SK-MEL-5 (cell line): ENCODE measurements at regions not wholly inside any gene's neighbourhood (a gene's known extent, or its start where the extent isn't known, plus 50 kb on each side); places are given as distances from the start of the nearest gene placed in this dataset.
"Not testable (repeated sequence)": the region's sequence is repeated elsewhere in the genome, so short reads cannot be mapped to it uniquely, and the experiment has no call there.

Source experiments
- DNase-seq: peaks from one replicate; pipeline ENCODE4 v3.0.0-alpha.2; 2016; ENCODE audit warnings: low read depth, low spot score
- in situ Hi-C: cut with HindIII; loops from 2 replicates; pipeline ENCODE4 v1.10.0; 2016; ENCODE audit warnings: low sequenced_read_pairs, high pct_unique_total_duplicates, low pct_unique_long_range_greater_than_20kb

DNA sequence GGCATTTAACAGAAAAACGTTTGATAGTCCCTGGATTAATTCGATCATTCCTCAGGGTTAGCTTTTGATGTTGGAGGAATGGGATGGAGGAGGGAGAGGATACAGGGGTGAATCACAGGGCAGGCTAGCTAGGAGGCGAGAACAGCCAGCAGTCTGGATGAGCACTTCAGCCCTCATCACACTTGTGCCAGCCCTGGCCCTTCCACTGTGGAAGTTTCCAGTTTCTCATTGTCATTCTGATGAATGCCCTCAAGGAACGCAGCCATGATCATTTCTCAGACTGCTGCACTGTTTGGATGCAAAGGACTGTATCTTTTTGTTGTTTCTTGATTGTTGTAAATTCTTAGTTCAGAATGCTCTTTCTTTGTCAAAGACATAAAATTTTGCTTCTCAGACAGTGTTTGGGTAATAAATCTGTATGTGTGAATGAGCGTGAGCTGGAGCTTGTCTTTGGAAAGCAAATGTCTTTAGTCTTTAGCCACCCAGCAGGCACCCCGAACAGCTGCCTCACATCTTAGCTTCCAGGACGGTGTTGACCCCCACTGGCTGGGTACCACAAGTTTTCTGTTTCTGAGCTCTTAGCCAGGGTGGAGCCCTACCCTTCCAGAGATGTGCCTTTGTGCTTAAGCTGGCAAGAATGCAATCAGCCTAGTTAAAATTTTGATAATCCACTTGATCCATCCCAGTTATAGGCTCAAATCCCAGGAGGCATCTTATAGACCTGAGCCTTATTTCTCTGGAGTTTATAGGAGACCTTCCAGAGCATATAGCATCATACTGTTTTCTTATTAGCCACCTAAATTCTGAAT, 121.1 kb downstream of the PDCD6IP start:
- no peak for DNase-seq
- in situ Hi-C loops = no loop called here

DNA sequence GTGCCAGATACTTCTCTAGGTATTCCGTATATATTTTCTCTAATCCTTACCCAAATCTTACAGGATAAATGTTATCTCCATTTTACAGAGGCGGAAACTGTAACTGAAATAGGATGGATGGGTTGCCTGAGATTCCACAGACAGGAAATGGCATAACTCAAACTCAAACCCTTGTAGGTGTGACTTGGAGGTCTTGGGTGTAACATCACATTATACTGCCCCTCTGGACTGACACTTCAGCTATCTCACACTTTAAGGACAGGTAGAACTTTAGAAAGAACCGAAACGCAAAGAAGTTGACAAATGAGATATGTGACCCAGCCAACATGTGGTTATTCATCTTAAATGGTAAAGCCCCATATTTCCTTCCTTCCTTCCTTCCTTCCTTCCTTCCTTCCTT, 122.1 kb downstream of the PDCD6IP start:
- in situ Hi-C loops = no loop called here
- DNase-seq = no peak

DNA sequence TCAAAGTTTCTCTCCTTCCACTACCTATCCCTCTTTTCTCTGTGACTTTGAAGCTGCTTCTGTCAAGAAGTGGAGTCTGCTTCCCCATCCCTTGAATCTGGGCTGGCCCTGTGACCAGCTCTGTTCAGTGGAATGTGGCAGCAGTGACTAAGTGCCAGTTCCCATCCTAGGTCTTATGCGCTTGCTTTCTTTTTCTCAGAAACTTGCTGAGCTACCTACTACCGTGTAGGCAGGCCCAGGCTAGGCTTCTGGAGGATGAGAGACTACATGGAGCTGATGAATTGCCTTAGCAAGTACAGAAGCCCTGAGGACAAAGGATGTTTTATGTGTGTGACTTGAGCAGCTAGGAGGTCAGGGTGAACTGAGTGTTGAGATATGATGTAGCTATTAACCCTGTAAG, 123.2 kb downstream of the PDCD6IP start:
- in situ Hi-C loops = no loop called here
- no peak for DNase-seq

DNA sequence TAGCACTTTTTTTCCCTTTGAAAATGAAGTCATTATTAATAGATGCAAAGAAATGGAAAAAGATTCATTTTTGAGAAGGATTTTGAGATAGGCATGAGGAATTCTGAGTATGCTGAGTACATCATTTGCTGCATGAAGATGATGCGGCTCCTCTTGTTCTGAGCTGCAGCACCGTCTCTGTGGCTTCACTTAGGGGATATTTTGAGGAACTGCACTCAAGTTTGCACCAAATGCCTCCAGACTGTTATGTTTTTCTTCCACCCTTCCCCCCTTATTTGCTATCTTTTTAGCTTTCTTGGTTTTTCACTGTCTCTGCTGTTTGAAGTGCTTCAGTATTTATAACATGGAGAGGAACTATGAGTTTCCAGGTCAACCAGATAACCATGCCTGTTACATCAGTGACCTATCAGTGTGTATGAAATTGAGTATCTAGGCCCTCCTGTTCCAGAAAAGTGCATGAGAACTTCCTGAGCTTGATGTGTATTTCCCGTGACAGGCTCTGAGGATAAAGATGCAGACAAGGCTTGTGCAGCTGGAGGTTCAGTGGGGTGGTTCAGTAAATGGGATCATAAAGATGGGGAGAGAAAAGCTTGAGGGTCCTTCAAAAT, 128.7 kb downstream of the PDCD6IP start:
- DNase-seq = no peak
- in situ Hi-C loops = no loop called here

DNA sequence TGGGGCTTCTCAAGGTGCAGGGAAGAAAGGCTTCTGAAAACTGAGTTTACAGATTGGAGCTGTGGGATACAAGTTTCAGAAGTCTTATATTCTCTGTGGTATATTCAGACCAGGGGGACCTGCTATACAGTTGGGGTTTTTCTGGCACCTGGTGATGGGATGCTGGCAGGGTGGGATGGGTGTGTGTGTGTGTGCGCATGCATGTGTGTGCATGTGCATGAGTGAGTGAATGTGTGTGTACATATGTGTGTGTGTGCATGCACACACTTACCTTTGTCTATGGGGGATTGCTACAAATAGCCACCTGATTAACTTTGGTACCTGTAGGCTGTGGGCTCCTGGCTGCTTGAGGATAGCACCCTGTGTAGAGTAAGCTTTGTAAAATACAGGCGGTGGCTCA, 131.4 kb downstream of the PDCD6IP start:
- in situ Hi-C loops = no loop called here
- no peak for DNase-seq

DNA sequence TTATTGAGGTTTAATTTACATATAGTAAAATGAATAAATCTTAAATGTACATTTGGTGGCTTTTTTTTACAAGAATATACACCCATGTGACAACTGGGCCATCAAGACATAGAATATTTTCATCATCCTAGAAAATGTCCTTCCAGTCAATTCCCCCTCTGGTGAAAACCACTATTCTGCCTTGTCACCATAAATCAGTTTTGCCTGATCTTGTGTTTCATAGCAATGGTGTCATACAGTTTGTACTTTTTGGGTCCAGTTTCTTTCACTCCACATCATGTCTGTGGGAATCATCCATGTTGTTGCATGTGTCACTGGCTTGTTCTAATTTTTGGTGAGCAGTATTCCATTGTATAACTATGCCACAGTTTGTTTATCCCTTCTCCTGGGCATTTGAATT, 133.1 kb downstream of the PDCD6IP start:
- in situ Hi-C loops = no loop called here
- DNase-seq = no peak

DNA sequence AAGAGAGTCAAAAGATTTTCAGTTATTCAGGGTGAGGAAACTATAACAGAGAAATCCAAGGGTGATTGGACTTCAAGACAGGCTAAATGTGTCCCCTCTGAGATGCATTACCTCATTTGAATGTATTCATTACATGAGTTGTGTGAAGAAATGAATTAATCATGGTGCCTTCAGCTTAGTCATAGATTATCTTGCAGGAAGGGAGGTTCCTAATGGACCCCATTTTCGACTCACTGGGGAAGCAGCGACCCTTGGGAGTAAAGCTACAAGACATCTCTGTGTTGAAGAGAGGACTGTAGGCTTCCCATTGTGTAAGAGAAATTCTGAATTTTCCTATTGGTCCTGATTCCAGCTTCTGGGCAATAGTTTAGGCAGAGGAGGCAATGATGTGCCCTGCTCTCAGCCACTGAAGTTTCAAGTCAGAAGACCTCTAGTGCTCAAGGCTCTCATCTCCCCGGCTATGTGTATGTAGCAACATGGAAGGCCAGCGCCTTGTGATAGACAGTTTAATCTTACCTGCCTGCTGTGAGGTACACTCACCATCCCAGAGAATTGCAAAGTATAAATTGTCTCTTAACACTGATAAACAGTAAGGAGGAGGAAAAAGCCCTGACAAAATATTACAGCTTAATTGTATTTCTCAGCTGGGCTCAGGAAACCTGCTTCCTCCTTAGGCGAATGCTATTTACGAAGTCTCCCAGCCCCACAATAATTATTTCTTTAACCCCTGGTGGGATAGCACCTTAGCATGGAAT, 133.8 kb downstream of the PDCD6IP start:
- in situ Hi-C loops = no loop called here
- no peak for DNase-seq

DNA sequence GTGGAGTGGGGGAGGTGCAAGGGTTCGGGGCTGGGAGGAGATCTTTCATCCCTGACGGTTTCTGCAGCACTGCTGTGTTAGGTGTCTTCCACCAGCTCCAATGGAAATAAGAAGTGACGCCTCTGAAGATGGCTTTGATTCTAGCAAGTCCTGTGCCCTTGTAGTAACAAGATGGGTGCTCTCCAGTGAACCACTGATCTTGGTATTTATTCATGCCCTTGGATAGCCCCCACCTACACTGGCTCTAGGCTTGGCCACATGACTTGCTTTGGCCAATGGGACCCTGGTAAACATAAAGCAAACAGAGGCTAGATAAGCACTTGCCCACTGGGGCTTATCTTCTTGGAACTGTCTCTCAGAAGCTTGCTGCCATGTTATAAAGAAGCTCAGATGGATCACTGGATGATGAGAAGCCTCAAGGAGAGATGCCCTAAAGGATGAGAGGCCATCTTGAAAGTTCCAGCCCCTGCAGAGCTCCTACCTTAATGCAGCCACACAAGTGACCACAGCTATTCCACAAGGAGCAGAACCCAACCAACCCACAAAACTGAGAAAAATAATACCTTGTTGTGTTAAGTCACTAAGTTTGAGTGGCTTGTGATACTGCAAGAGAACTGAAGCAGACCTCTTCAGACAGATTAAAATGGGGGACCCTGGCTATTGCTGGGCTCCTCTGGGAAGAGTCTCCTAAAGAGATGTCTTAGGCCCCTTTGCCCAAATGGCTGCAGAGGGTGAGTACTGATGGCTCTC, 137.9 kb downstream of the PDCD6IP start:
- DNase-seq = no peak
- in situ Hi-C loops = no loop called here

DNA sequence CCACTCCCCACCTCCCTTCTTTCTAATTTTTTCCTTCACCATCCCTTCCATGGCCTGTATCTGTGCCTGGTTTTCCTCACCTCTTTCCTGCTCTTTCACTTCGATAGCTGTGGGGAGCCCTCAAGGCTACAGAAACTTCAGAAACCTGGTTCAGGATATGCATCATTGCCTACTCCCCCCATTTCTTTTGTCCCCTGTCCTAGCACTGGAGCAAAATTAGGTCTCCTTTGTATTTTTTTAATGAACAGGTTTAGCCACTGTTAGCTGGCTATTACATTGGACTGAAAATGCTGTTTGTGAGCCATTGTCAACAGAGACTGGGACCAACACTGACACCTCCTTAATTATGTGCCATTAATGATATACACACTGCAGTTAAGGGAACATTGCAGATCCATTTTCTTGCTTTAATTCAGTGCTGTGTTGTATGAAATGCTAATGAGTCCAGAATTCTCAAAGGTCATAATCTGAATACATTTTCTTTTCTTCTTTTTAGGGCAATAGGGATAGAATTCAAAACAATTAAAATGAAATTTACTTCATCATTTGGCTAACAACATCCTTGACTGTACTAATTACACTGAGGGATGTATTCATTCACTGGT, 138.6 kb downstream of the PDCD6IP start:
- DNase-seq = no peak

DNA sequence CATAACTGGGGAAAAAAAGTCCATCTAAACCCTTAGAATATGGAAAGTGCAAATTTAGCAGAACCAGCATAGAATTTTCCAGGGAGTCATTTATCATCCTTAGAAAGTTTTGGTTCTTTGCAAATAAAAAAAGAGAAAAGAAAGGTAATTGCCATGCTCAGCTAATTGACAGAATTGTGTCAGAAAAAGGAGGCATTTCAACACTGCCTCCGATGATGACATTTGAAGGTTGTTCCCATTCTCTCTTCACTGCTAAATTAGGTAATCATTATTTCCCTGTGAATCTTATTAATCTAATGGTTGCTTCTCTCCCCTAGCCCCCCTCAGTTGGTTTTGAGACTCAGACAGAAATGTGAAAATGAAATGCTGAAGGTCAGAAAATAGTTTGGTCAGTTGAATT, 139.2 kb downstream of the PDCD6IP start:
- in situ Hi-C loops = no loop called here
- DNase-seq = no peak

More for the DNA sequence above, 138.6 kb downstream of the PDCD6IP start:
- in situ Hi-C loops = no loop called here

DNA sequence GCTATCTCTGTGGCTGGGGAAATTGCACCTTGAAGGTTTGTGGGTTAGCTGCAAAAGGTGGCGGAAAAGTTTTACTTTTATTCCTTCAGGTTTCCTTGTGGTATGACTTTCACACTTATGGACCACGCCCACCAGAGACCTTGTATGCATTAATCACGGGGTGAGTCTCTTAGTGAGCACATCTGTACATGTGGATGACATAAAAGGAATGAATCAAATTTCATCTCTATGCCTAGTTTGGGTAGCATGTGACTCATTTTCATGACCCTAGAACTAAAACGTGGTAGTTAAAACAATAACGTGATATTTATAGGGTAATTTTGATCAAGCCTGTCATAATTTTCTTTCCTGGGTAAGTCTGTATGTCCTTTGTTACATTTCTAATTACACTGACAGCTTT, 141.7 kb downstream of the PDCD6IP start:
- in situ Hi-C loops = no loop called here
- DNase-seq = no peak

DNA sequence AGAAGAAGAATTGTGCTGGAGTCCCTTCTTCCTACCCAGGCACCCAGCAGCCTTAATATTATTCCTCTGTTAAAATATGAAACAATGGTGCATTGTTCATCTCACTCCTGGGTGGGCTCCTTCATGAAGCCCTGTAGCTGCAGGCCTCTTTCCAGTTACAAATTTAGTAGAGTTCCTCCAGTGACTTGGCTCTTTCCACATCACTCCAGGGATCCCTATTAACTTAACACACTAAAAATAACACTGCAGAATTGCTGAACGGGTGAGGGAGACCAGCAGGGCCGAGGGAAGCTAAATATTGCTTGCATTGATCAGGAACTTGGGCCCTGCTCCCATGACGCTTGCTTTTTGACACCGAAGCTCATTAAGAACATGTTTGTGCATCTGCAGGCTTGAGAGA, 142.3 kb downstream of the PDCD6IP start:
- in situ Hi-C loops = no loop called here
- no peak for DNase-seq

DNA sequence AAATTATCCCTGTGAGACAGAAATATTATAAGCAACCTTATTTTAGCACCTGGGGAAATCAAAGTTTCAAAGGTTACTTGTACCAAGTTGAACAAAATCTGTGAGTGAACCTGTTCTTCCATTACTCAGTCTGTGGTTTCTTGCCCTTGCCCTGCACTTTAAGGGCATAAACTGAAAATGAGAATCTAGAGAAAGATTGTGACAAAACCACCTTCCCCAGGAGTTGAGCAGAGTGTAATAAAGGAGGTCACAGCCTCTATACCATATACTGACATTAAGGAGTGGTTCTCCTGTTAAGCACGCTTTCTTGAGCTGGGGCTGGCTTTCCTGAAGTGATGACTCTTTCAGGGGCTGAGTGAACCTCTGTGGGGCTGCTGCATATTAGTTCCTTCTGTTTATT, 143.4 kb downstream of the PDCD6IP start:
- in situ Hi-C loops = no loop called here
- DNase-seq = no peak

DNA sequence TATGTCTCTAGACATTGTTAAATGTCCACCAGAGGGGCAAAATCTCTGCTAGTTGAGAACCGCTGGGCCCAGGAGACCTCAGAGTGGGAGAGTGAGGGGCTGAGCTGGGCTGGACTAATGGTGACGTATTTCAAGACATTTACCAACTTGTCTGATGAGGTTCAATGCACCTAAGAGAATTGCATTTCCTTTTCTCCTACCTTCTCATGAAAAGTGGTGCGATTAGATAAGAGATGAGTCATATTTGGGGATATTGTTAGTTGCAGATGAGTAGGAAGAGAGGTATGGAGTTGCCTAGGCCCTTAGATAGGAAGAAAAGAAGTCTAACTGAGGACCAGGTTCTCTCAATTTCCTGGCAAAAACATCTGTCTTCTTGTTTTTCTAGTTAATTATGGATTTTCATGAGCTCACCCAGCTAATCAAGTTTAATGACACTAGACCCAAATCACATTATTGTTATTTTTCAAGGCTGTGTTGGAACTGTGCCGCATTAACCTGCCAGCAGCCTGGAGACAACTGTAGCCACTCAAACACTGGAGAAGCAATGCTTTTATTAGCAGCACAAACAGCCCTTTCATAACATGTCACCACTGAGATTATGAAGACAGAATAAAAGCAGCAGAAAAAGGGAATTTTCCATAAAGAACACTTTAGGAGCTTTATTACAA, 144.2 kb downstream of the PDCD6IP start:
- no peak for DNase-seq
- in situ Hi-C loops = no loop called here

DNA sequence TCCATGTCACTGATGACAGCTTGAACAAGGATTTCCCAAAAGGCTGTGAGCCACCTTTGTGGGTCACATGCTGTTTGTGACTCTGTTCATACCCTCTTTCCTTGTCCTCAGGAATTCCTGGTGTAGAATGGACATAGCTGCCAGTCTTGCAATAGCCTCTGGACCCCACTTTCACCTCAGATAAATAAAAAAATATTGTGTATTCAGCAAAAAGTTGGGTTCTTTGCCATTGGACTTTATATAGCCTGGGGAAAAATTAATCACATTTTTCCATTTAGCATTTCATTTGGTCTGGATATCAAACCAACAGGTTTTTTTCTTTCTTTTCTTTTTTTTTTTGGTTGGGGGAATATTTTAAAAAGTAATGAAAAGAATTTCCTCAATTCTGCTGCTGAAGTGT, 144.8 kb downstream of the PDCD6IP start:
- no peak for DNase-seq
- in situ Hi-C loops = no loop called here

DNA sequence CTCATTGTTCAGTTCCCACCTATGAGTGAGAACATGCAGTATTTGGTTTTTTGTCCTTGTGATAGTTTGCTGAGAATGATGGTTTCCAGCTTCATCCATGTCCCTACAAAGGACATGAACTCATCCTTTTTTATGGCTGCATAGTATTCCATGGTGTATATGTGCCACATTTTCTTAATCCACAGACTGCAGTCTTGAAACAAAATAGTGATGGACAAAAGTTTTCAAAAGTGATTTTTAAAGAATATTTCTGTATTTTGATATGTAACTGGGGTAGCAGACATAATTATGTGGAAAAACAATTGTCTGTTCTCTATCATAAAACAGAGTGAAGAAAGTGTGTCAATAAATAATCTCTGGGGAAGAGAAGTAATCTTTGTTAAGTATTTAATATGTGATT, 148.2 kb downstream of the PDCD6IP start:
- in situ Hi-C loops, DNase-seq: not testable (repeated sequence)
